ENCODE measurements at regions not wholly inside any gene's neighbourhood (a gene's known extent, or its start where the extent isn't known, plus 50 kb on each side); places are given as distances from the start of the nearest gene placed in this dataset.
"Not testable (repeated sequence)": the region's sequence is repeated elsewhere in the genome, so short reads cannot be mapped to it uniquely, and the experiment has no call there.

DNA sequence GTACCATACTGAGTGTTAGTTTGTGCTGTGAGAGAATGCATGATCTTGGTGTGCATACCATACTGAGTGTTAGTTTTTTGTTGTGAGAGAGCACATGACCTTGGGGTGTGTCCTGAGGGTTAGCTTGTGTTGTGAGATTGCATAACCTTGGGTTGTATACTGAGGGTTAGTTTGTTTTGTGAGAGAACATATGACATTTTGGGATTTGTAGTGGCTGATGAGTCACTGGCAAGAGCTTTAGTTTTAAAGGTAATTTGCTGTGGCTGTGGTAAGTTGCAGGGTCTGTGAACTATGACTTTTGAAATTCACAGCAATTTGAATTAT, 1068.3 kb upstream of the EDIL3 start:
- DNase-seq (ENCODE audit: low read depth): no peak
- no peak overlapping the region for H3K4me3 ChIP-seq (ENCODE audit: low read depth, low read length)
- TF ChIP-seq, protein P1, sequence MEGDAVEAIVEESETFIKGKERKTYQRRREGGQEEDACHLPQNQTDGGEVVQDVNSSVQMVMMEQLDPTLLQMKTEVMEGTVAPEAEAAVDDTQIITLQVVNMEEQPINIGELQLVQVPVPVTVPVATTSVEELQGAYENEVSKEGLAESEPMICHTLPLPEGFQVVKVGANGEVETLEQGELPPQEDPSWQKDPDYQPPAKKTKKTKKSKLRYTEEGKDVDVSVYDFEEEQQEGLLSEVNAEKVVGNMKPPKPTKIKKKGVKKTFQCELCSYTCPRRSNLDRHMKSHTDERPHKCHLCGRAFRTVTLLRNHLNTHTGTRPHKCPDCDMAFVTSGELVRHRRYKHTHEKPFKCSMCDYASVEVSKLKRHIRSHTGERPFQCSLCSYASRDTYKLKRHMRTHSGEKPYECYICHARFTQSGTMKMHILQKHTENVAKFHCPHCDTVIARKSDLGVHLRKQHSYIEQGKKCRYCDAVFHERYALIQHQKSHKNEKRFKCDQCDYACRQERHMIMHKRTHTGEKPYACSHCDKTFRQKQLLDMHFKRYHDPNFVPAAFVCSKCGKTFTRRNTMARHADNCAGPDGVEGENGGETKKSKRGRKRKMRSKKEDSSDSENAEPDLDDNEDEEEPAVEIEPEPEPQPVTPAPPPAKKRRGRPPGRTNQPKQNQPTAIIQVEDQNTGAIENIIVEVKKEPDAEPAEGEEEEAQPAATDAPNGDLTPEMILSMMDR (IDR thresholded peaks at IDR 0.05; ENCODE audit: insufficient read depth, low read length): no peak

DNA sequence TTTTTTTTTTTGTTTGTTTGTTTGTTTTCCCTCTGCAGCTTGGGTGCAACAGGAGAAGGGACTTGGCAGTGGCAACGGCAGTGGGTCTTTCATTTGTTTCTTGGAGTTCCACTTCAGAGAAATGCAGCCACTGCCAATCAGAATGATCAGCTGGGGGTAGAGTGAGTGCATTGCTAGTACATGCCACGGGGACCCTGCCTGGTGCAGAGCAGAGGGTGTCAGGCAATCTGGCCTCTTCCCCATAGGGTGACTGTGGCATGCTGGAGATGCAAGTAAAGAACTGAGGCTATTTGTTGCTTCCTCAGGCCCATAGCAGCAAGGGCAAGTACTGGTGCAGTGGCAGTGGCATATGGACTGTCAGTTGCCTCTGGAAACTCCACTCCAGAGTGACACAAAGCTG, 1073.6 kb upstream of the EDIL3 start:
- DNase-seq (ENCODE audit: low read depth): no peak
- no peak overlapping the region for H3K4me3 ChIP-seq (ENCODE audit: low read depth, low read length)
- TF ChIP-seq, protein P1 (IDR thresholded peaks at IDR 0.05; ENCODE audit: insufficient read depth, low read length): no peak

DNA sequence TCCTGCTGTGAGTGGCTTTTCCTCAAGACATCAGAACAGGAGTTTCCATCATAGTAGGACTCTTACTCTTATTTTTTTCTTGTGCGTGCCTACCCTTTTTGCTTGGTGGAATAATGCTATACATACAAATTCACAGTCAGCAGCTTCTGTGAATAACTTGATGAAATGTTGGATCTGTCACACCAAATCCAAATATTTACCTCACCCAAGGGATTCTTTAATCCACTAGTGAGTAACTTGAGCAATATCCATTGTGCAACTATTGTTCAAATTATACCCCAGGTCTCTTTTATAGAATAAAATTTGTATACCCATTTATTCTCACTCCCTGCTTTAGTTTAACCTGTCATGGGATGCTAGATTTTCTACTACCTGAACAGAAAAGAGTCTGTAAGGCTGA, 1078.3 kb upstream of the EDIL3 start:
- TF ChIP-seq, protein P1 (IDR thresholded peaks at IDR 0.05; ENCODE audit: insufficient read depth, low read length): no peak
- DNase-seq (ENCODE audit: low read depth): no peak
- H3K4me3 ChIP-seq (ENCODE audit: low read depth, low read length): no peak overlapping the region

DNA sequence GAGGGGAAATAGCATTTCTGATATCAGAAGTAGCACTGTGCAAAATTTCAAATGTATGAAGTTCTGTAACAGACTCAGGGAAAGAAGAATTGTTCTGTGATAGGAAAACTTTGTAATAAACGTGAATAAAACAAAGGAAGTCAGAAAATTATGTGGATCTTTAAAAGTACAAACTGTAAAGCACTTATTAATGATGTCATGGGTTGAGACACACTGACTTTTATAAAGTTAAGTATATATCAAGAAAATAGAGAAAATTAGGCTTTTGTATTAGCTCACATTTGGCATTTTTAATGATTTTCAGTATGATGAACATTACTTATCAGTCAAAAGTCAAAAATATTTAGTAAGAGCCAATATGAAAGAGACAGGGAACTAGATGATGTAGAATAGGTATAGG, 1081.7 kb upstream of the EDIL3 start:
- no peak for DNase-seq (ENCODE audit: low read depth)
- H3K4me3 ChIP-seq (ENCODE audit: low read depth, low read length): no peak overlapping the region
- TF ChIP-seq, protein P1 (IDR thresholded peaks at IDR 0.05; ENCODE audit: insufficient read depth, low read length): no peak

DNA sequence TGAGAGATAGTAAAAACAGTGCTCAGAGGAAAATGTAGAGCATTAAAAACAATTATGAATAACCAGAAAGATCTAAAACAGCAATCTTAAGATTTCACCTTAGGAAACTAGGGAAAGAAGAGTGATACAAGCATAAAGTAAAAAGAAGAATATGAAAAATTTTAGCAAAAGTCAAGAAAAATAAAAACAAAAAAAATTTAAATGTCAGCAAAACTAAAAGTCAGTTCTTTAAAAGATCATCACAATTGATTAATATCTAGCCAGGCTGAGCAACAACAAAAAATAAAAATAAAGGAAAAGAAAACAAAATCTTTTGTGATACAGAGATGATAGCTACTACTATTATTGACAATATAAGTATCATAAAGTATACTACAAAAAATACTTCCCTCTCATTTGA, 1088.1 kb upstream of the EDIL3 start:
- H3K4me3 ChIP-seq (ENCODE audit: low read depth, low read length): no peak overlapping the region
- DNase-seq (ENCODE audit: low read depth): no peak
- TF ChIP-seq, protein P1 (IDR thresholded peaks at IDR 0.05; ENCODE audit: insufficient read depth, low read length): no peak

DNA sequence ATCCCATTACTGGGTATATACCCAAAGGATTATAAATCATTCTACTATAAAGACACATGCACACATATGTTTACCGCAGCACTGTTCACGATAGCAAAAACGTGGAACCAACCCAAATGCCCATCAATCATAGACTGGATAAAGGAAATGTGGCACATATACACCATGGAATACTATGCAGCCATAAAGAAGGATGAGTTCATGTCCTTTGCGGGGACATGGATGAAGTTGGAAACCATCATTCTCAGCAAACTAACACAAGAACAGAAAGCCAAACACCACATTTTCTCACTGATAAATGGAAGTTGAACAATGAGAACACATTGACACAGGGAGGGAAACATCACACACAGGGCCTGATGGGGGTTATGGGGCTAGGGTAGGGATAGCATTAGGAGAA, 1090.5 kb upstream of the EDIL3 start:
- not testable (repeated sequence) for DNase-seq (ENCODE audit: low read depth); H3K4me3 ChIP-seq (ENCODE audit: low read depth, low read length)

DNA sequence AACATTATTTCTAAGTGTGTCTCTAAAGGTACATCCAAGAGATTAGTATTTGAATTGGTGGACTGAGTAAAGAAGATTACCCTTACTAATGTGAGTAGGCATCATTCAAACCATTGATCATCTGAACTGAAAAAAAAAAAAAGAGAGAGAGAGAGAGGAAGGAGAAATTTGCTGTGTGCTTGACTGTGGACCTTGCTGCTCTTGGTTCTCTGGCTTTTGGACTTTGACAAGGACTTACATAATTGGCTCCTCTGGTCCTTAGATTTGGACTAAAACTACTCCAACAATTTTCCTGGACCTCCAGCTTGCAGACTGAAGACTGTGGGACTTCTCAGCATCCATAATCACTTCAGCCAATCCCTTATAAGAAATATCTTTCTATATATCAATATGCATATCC, 1091.9 kb upstream of the EDIL3 start:
- DNase-seq (ENCODE audit: low read depth): no peak
- no peak overlapping the region for H3K4me3 ChIP-seq (ENCODE audit: low read depth, low read length)
- TF ChIP-seq, protein P1 (IDR thresholded peaks at IDR 0.05; ENCODE audit: insufficient read depth, low read length): no peak

DNA sequence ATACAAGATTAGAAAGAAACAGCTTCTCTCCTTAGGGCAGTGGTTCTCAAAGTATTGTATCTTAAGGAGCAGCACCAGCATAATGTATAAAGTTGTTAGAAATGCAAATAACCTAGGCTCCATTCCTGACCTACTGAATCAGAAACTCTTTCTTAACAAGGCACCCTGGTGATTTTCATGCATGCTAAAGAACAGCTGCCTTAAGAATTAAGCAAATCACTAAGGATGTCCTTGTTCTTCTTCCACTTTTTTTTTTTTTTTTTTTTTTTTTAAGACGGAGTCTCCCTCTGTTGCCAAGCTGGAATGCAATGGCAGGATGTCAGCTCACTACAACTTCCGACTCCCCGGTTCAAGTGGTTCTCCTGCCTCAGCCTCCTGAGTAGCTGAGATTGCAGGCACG, 1095.2 kb upstream of the EDIL3 start:
- H3K4me3 ChIP-seq (ENCODE audit: low read depth, low read length): no peak overlapping the region
- DNase-seq (ENCODE audit: low read depth): no peak
- TF ChIP-seq, protein P1 (IDR thresholded peaks at IDR 0.05; ENCODE audit: insufficient read depth, low read length): no peak
